WTC11 (cell line): ENCODE measurements at regions not wholly inside any gene's neighbourhood (a gene's known extent, or its start where the extent isn't known, plus 50 kb on each side); places are given as distances from the start of the nearest gene placed in this dataset.

Experiments used
- ATAC-seq: fragments of 200-7000 bp; cut with Tn5 transposase; 2 replicates; pipeline ENCODE4 v1.10.0; 2021; ENCODE audit warnings: mild to moderate bottlenecking, moderate library complexity
- CTCF ChIA-PET: fragments of 300-600 bp; sonication (Branson Sonifier 250); formaldehyde crosslinking; loops from one replicate; lab custom pipeline; 2021; ENCODE audit warnings: antibody characterized with exemption; lab: Charles Lee
- POLR2A ChIA-PET: fragments of 350-600 bp; sonication (Branson Sonifier 250); formaldehyde crosslinking; loops from one replicate; lab custom pipeline; 2021; ENCODE audit warnings: antibody characterized with exemption; lab: Charles Lee
- DNase-seq: peaks from one replicate; pipeline ENCODE4 v3.0.0; 2021; ENCODE audit warnings: low spot score
- H3K27ac Mint-ChIP-seq: 2 replicates; pipeline ENCODE4 v1.8.0; 2021; ENCODE audit warnings: mixed read lengths
- H3K27me3 Mint-ChIP-seq: 2 replicates; pipeline ENCODE4 v1.8.0; 2021; ENCODE audit warnings: low read depth, mild to moderate bottlenecking, moderate library complexity, mixed read lengths
- H3K36me3 Mint-ChIP-seq: 2 replicates; pipeline ENCODE4 v1.8.0; 2021; ENCODE audit warnings: mixed read lengths
- H3K4me1 Mint-ChIP-seq: 2 replicates; pipeline ENCODE4 v1.8.0; 2022; ENCODE audit warnings: mixed read lengths
- H3K4me3 Mint-ChIP-seq: 2 replicates; pipeline ENCODE4 v1.8.0; 2021; ENCODE audit warnings: mild to moderate bottlenecking, moderate library complexity, mixed read lengths
- H3K9me3 Mint-ChIP-seq: 2 replicates; pipeline ENCODE4 v1.8.0; 2021; ENCODE audit warnings: mixed read lengths
- CBFB ChIP-seq: sonication (generic); formaldehyde crosslinking; IDR thresholded peaks from 2 replicates; pipeline ENCODE4 v1.8.1; 2022; ENCODE audit warnings: mild to moderate bottlenecking, low read depth, missing genetic modification reagents
- CDX4 ChIP-seq: fragments of 250-450 bp; sonication (Bioruptor Pico); IDR thresholded peaks from 2 replicates; pipeline ENCODE4 v1.9.0; 2021; ENCODE audit warnings: moderate library complexity, mild to moderate bottlenecking, inconsistent platforms, borderline replicate concordance
- E2F4 ChIP-seq: sonication (generic); formaldehyde crosslinking; IDR thresholded peaks from 2 replicates; pipeline ENCODE4 v1.8.1; 2022; ENCODE audit warnings: low read depth, mild to moderate bottlenecking, moderate library complexity, missing genetic modification reagents, borderline replicate concordance
- ELF4 ChIP-seq: sonication (generic); formaldehyde crosslinking; IDR thresholded peaks from 2 replicates; pipeline ENCODE4 v1.8.1; 2022; ENCODE audit warnings: low read depth, mild to moderate bottlenecking, moderate library complexity, missing genetic modification reagents
- ESRRA ChIP-seq: sonication (generic); formaldehyde crosslinking; IDR thresholded peaks from 2 replicates; pipeline ENCODE4 v1.8.1; 2022; ENCODE audit warnings: mild to moderate bottlenecking, missing genetic modification reagents, borderline replicate concordance
- FOXJ3 ChIP-seq: sonication (generic); formaldehyde crosslinking; IDR thresholded peaks from 2 replicates; pipeline ENCODE4 v1.9.0; 2021; ENCODE audit warnings: missing genetic modification reagents, mild to moderate bottlenecking, borderline replicate concordance
- FOXK1 ChIP-seq: sonication (generic); formaldehyde crosslinking; IDR thresholded peaks from 2 replicates; pipeline ENCODE4 v1.8.0; 2022; ENCODE audit warnings: mild to moderate bottlenecking, moderate library complexity, missing genetic modification reagents
- GRHL2 ChIP-seq: fragments of 250-450 bp; sonication (Bioruptor Pico); IDR thresholded peaks from 2 replicates; pipeline ENCODE4 v1.8.0; 2022; ENCODE audit warnings: mild to moderate bottlenecking, moderate library complexity; ENCODE audit not compliant: insufficient replicate concordance, severe bottlenecking
- GTF2I ChIP-seq: fragments of 250-450 bp; sonication (Bioruptor Pico); conservative IDR thresholded peaks from 2 replicates; pipeline ENCODE4 v1.4.0; 2021; ENCODE audit warnings: mild to moderate bottlenecking
- MXD4 ChIP-seq: fragments of 250-450 bp; sonication (Bioruptor Pico); IDR thresholded peaks from 2 replicates; pipeline ENCODE4 v1.8.0; 2021; ENCODE audit warnings: mild to moderate bottlenecking, moderate library complexity, borderline replicate concordance
- NFYB ChIP-seq: sonication (generic); formaldehyde crosslinking; conservative IDR thresholded peaks from 2 replicates; pipeline ENCODE4 v1.8.0; 2022; ENCODE audit warnings: low read depth, missing genetic modification reagents
- SMAD3 ChIP-seq: sonication (generic); formaldehyde crosslinking; IDR thresholded peaks from 2 replicates; pipeline ENCODE4 v1.8.0; 2022; ENCODE audit warnings: missing genetic modification reagents, mild to moderate bottlenecking, borderline replicate concordance
- SMAD4 ChIP-seq: sonication (generic); formaldehyde crosslinking; IDR thresholded peaks from 2 replicates; pipeline ENCODE4 v1.8.0; 2022; ENCODE audit warnings: mild to moderate bottlenecking, missing genetic modification reagents
- TEAD1 ChIP-seq: sonication (generic); formaldehyde crosslinking; IDR thresholded peaks from 2 replicates; pipeline ENCODE4 v1.8.0; 2022; ENCODE audit warnings: mild to moderate bottlenecking, missing genetic modification reagents
- USF2 ChIP-seq: sonication (generic); formaldehyde crosslinking; IDR thresholded peaks from 2 replicates; pipeline ENCODE4 v1.8.1; 2023; ENCODE audit warnings: mild to moderate bottlenecking, missing genetic modification reagents, moderate library complexity
- ZNF232 ChIP-seq: sonication (generic); formaldehyde crosslinking; IDR thresholded peaks from 2 replicates; pipeline ENCODE4 v1.8.0; 2022; ENCODE audit warnings: mild to moderate bottlenecking, missing genetic modification reagents
- ZNF423 ChIP-seq: fragments of 250-450 bp; sonication (Bioruptor Pico); IDR thresholded peaks from 2 replicates; pipeline ENCODE4 v2.1.2; 2022; ENCODE audit warnings: mild to moderate bottlenecking, moderate library complexity
- TF ChIP-seq, protein P1 (sequence below): sonication (generic); formaldehyde crosslinking; IDR thresholded peaks from 2 replicates; pipeline ENCODE4 v1.8.0; 2022; ENCODE audit warnings: mild to moderate bottlenecking, missing genetic modification reagents
- TF ChIP-seq, protein P2 (sequence below): fragments of 250-450 bp; sonication (Bioruptor Pico); IDR thresholded peaks from 2 replicates; pipeline ENCODE4 v2.1.2; 2022; ENCODE audit warnings: mild to moderate bottlenecking, moderate library complexity
- TF ChIP-seq, protein P3 (sequence below): fragments of 250-450 bp; sonication (Bioruptor Pico); IDR thresholded peaks from 2 replicates; pipeline ENCODE4 v1.9.0; 2021; ENCODE audit warnings: mild to moderate bottlenecking

GRCh38 chr7:41059796-41060195 lies 643.1 kb downstream of the INHBA start:
- H3K4me3 Mint-ChIP-seq = no peak overlapping the region
- H3K4me1 Mint-ChIP-seq = peaks cover 26% of the 10 kb centered on the region
- ATAC-seq = no peak
- CTCF ChIA-PET = interaction anchor here (1.0 to 1.3 kb wide), 2 partner anchors 12 to 14 kb away, joined by 3 to 5 read pairs; no protein-coding TSS in a partner anchor
- H3K36me3 Mint-ChIP-seq = peaks cover 8% of the 10 kb centered on the region
- TF ChIP-seq NFYB (CRISPR knock-in tag) (no peak), SMAD4 (no peak), ESRRA (CRISPR knock-in tag) (no peak), USF2 (CRISPR knock-in tag) (no peak), E2F4 (no peak), GTF2I (no peak), MXD4 (CRISPR knock-in tag) (no peak), ELF4 (CRISPR knock-in tag) (no peak), GRHL2 (CRISPR knock-in tag) (no peak), FOXJ3 (CRISPR knock-in tag) (no peak)
- TF ChIP-seq, protein P1, sequence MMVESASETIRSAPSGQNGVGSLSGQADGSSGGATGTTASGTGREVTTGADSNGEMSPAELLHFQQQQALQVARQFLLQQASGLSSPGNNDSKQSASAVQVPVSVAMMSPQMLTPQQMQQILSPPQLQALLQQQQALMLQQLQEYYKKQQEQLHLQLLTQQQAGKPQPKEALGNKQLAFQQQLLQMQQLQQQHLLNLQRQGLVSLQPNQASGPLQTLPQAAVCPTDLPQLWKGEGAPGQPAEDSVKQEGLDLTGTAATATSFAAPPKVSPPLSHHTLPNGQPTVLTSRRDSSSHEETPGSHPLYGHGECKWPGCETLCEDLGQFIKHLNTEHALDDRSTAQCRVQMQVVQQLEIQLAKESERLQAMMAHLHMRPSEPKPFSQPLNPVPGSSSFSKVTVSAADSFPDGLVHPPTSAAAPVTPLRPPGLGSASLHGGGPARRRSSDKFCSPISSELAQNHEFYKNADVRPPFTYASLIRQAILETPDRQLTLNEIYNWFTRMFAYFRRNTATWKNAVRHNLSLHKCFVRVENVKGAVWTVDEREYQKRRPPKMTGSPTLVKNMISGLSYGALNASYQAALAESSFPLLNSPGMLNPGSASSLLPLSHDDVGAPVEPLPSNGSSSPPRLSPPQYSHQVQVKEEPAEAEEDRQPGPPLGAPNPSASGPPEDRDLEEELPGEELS (CRISPR knock-in tag) = no peak
- TF ChIP-seq, protein P2, sequence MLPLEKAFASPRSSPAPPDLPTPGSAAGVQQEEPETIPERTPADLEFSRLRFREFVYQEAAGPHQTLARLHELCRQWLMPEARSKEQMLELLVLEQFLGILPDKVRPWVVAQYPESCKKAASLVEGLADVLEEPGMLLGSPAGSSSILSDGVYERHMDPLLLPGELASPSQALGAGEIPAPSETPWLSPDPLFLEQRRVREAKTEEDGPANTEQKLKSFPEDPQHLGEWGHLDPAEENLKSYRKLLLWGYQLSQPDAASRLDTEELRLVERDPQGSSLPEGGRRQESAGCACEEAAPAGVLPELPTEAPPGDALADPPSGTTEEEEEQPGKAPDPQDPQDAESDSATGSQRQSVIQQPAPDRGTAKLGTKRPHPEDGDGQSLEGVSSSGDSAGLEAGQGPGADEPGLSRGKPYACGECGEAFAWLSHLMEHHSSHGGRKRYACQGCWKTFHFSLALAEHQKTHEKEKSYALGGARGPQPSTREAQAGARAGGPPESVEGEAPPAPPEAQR (CRISPR knock-in tag) = no peak
- H3K27ac Mint-ChIP-seq = no peak overlapping the region
- POLR2A ChIA-PET = no interaction called here
- DNase-seq = no peak
- peaks cover 90% of the 10 kb centered on the region for H3K27me3 Mint-ChIP-seq
- H3K9me3 Mint-ChIP-seq = peaks cover 9% of the 10 kb centered on the region

- ATAC-seq = peak; percentile 96
- H3K27me3 Mint-ChIP-seq = peaks cover 91% of the 10 kb centered on the region
- CTCF ChIA-PET = interaction anchor here (0.8 to 1.3 kb wide), 6 partner anchors 11 to 652 kb away, joined by 3 to 5 read pairs (median 3); no protein-coding TSS in a partner anchor
These were observed 643.7 kb downstream of the INHBA start for GRCh38 chr7:41058986-41059741.

More at GRCh38 chr7:41058986-41059741, 643.7 kb downstream of the INHBA start:
- DNase-seq = peak; percentile 44
- POLR2A ChIA-PET = no interaction called here
- H3K9me3 Mint-ChIP-seq = peaks cover 9% of the 10 kb centered on the region
- H3K4me1 Mint-ChIP-seq = peaks cover 32% of the 10 kb centered on the region
- TF ChIP-seq FOXK1 (CRISPR knock-in tag) (peak; percentile 83; the same call in 1 of the 2 replicates), CDX4 (CRISPR knock-in tag) (no peak), ZNF423 (CRISPR knock-in tag) (peak; percentile 74), SMAD3 (CRISPR knock-in tag) (0 out of 2 replicates have a peak, but pooled peaks have one; percentile 36), ZNF232 (CRISPR knock-in tag) (no peak), GTF2I (0 out of 2 replicates have a peak, but pooled peaks have one; percentile 12), CBFB (CRISPR knock-in tag) (no peak), TEAD1 (CRISPR knock-in tag) (peak; percentile 45; the same call in 1 of the 2 replicates)
- TF ChIP-seq, protein P3, sequence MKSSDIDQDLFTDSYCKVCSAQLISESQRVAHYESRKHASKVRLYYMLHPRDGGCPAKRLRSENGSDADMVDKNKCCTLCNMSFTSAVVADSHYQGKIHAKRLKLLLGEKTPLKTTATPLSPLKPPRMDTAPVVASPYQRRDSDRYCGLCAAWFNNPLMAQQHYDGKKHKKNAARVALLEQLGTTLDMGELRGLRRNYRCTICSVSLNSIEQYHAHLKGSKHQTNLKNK (CRISPR knock-in tag) = 0 out of 2 replicates have a peak, but pooled peaks have one; percentile 45
- TF ChIP-seq, protein P1 (CRISPR knock-in tag) = peak; percentile 93; the same call in 1 of the 2 replicates
- H3K36me3 Mint-ChIP-seq = peaks cover 8% of the 10 kb centered on the region
- H3K27ac Mint-ChIP-seq = no peak overlapping the region
- H3K4me3 Mint-ChIP-seq = no peak overlapping the region
